ENCODE measurements at regions not wholly inside any gene's neighbourhood (a gene's known extent, or its start where the extent isn't known, plus 50 kb on each side); places are given as distances from the start of the nearest gene placed in this dataset.
"Not testable (repeated sequence)": the region's sequence is repeated elsewhere in the genome, so short reads cannot be mapped to it uniquely, and the experiment has no call there.

DNA sequence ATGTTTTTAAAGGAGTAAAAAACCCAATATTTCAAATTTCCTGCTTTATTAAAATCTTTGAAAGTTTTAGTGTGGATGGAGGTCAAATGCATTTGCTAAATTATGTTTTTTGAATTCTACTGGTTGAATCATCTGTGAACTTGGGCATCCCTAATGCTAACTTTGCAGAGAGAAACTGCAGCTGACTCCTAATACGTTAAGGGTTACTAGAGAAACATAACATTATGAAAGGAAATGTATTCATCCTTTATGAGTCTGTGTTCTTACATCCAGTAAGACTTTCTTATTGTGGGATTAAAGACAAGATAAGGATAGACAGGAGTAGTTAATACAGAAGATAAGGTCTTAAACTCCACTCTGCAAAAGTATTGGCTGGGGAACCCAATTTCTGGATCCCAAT lies 140.6 kb downstream of the FAM124B start:
- no peak for DNase-seq

DNA sequence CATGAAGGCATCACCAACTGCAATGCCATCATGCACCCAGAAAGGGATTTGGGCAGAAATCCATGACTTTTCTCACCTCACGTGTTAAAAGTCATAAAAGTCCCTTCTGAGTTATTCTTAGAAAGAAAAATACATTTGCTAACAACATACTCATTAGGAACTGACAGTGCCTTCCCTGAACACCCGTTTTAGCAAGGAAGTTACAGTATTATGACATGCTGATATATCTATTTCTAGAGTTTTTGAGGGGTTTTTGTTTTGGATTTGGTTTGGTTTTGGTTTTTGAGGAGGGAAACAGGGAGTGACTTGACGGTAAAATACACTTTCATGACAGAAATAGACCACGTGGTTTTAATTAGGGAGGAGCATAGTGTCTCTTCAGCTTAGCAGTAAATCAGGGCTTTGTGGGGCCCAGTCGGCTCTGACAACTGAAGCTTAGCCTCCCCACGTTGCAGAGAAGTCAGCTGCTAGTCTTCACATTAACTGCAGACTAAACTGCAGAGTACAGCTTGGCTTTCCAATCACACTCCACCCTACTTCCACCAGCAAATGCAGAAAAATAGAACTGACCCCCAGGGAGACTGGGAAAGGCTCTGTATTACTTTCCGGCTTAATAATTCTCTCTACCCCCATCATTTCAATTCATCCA lies 141.4 kb downstream of the FAM124B start:
- DNase-seq: no peak

DNA sequence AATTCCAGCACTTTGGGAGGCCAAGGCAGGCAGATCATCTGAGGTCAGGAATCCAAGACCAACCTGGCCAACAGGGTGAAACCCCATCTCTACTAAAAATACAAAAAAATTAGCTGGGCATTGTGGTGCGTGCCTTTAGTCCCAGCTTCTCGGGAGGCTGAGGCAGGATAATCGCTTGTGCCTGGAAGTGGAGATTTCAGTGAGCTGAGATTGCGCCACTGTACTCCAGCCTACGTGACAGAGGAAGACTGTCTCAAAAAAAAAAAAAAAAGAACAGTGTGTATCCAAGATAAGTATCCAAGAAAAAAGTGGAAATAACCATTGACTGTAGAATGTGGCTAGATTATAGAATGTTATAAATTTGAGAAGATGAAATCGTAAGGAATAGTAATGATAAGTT lies 142.1 kb downstream of the FAM124B start:
- no peak for DNase-seq

DNA sequence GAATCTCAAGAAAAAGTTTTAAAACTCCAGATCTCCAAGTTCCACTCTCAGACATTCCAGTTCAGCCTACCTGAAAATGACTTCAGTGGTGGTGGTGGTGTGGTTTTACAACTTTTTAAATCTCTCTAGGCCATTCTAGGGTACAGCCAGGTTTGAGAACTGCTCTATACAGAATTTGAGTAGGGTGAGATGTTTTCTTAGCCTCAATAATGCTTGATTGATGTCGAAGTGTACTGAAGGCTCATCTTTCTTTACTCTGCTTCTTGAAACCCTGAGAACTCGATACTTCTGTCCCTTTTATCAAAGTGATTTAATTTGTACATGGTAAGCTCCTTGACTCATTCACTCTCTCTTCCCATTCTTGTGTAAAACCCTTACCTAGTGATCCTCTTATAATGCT lies 143.8 kb downstream of the FAM124B start:
- no peak for DNase-seq

DNA sequence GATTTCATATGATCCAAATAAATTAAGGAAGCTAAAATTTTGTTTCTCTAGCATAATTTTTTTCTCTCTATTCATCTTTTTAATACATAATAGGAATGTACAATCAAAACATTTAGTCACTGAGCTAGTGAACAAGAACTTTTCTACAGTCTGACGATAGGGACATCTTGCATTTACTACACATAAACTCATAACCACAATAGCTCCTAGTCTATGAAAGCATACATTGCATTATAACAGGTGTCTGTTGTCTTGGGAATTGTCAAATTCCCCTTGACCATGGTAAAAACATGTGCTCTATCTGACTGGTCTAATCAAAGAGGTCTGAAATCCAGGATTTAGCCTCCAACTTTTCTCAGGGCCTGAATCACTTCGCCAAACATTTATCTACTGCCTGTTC lies 144.8 kb downstream of the FAM124B start:
- no peak for DNase-seq

DNA sequence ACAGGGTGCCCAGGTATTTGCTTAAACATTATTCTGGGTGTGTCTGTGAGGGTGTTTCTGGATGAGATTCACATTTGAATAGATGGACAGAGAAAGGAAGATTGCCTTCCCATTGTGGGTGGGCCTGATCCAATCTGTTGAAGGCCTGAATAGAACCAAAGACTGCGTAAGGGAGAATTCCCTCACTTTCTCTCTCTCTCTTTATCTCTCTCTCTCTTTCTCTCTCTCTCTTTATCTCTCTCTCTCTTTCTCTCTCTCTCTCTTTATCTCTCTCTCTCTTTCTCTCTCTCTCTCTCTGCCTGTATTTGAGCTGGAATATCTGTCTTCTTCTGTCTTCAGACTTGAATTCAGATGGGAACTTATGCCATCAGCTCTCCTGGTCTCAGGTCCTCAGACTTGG lies 148.4 kb downstream of the FAM124B start:
- no peak for DNase-seq

DNA sequence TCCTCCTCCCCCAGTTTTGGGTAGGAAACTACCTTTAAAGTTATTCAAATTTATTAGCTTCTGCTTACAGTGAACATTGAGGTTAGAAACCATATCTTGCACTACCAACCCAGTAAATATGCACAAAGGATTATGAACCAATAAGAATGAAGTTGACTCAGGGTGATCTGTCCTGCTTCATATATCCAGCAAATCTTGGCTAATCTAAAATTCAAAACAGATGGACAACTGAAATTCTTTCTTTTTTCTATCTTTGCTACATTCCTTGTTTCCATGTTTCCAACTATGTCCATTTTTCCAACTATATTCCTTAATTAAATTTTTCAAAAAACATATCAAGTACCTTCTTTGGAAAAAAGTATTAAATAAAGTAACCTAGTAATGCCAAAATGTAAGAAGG lies 149.3 kb downstream of the FAM124B start:
- no peak for DNase-seq

DNA sequence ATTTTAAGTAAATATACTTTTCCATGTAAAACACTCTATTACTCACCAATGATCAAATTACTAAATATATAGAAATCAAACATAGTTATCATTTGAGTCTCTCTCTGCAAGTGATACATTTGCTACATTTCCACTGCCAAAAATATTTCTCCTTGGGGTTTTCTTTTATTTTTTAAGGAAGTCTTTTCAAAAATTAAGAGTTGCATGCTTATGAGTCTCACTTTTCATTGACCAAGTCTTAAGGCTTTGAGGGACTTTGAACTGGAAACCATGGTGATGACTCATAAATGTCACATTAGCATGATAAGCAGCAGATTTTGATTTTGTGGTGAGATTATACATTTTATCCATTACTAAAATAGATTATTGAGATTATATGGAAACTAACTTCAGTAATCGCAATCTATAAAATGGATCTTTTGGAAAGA lies 152.9 kb downstream of the FAM124B start:
- no peak for DNase-seq

DNA sequence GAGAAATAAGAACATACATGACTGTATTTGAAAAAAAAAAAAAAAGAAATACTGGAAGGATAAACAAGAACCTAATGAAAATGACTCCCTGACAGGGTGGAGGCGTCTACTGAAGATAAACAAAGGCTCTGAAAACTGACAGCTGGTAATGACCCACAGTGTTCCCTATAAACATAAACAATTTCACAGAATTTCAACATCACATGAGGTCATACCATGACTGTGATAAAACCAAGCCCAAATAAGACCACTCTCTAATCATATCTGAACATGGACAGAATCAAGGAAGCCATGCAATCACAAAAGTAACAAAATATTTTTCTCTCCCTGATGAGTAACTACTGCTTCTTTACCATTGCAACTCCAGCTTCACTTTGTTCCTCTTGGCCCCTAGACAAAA lies 159.3 kb downstream of the FAM124B start:
- no peak for DNase-seq

DNA sequence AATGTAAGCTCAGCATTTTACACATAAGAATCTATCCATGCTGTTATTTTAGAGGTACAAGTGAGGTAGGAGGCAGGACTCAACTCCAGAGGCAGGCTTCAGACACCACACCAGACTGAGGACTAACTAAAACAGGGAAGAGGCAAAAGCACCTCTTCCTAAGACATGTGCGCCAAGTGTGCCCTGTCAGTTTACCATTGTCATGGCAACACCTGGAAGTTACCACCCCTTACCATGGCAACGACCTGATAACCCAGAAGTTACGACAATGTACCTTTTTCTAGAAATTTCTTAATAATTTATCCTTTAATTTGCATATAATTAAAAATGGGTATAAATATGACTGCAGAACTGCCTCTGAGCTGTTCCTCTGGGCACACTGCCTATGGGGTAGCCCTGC lies 160.1 kb downstream of the FAM124B start:
- DNase-seq: no peak

DNA sequence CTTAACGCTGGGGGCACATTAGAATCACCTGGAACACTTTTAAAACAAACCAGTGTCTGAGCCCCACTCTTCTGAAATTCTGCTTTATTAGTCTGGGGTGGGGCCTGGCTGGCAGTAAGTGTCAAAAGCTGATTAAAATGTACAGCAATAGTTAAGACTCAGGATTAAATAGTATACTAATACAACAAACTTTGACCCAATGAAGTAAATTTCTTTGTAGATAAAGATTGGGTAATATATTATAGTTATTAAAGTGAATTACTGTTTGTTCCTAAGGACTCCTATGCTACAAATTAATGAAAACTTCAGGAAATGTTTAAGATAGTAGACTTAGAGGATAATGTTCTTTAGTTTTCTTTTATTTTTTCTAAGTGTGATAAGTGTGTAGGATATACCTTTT lies 160.9 kb downstream of the FAM124B start:
- no peak for DNase-seq

DNA sequence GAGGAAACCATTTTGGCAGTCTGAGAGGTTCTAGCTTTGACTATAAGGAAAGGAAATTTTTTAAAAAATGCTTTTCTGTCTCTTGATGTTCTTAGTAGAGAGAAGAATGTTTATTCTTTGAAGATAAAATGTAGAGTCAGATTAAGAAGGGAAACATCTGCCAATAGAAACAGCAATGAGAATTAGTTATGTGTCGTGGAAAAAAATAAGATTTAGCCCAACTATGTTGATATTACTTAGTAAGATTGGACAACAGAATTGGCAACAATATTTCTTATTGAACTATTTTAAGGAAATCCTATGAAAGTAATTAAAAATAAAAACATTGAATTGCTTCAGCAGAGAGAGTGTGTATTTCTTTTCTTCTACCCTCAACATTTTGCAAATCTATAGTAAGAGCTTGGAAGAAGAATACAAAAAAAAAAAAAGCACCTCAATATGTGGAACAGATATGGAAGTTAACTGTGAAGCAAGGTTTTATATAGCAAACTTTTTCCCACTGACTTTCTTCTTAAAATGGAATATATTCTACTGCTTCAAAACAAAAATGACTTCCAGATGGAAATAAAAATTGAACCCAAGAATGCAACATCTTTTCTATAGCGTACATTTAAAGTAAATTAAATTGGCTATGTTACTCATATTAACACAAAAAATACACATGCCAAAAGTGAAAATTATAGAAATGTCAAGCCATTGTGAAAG lies 177.9 kb downstream of the FAM124B start:
- DNase-seq: no peak

DNA sequence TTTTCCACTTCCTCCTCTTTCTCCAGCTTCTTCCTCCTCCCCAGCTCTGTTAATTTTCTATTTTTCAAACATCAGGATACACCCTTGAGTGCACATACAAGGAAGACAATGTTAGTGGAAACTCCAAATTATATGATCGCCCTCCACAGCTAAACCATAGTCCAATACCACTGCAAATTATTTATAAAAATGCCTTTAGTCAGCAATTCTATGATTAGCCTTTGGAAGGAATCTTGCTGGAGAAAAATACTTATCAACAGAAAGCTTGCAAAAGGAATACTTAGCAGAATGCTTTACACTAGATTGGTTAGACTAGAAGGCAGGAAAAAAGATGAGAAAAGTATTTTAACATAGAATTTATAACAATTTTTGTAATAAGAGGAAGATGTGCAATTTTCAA lies 178.9 kb downstream of the FAM124B start:
- no peak for DNase-seq

DNA sequence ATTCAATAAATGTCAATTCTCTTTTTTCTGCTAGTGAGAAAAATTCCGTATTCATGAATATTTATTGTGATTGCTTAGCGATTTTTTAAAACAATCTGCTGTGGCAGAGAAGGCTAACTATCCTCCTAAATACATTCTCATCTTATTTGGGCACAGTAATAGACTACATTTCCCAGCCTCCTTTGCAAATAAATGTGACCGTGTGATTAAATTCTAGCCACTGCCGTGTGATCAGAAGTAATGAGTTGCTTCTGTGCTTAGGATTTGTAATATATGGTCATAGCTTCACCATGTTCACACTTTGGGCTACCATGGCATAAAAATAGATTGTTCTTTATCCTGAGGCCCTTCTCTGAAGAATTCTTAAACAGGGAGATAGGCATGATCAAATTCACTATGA lies 179.6 kb downstream of the FAM124B start:
- DNase-seq: no peak

DNA sequence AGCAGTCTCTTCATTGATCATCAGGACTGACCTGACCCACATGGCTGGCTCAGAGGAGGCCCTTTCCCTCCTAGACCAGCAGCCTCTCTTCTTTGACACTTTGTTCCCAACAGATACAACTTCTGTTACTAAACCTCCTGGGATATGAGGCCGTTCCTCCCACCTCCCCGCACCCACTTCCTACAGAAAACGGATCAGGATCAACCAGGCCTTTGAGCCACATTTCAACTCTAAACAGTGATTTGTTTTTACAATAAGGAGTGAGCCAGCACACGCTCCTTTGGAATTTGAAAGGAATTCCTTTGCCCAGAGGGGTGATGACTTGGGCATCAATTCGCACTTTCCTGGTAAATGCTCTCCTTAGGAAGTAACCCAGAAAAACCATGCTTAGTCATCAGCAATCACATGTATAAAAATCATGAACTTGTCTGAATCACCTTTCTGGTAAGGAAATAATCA lies 180.4 kb downstream of the FAM124B start:
- DNase-seq: no peak

DNA sequence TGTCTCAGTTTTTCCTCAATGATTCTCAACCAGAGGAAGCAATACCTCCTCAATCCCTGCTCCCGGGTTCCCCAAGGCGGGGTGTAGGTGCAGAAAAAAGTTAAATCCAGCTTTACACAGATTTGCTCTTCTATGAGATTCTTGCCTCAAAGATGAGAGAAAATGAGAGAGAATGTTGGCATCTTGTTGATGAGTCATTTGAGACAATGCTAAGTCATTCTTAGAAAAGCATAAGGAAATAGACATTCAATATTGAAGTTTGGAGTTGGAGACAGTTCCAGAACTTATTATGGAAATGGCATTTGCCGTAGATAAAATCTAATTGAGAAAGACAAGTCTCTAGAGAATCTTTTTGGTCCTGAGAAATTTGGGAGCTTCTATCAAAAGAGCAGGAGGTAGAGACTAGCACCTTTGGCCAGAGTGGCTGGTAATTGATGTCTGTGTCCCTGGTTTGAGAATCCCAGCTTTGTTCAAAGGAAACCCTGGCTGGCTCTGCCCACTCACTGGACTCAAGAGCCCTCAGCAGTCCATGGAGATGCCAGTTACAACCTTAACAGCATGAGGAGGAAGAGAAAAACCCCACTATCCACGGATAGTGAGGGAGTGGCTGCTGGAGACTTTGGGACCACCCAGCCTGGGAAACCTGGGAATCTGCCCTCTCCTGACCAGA lies 181.2 kb downstream of the FAM124B start:
- DNase-seq: no peak

DNA sequence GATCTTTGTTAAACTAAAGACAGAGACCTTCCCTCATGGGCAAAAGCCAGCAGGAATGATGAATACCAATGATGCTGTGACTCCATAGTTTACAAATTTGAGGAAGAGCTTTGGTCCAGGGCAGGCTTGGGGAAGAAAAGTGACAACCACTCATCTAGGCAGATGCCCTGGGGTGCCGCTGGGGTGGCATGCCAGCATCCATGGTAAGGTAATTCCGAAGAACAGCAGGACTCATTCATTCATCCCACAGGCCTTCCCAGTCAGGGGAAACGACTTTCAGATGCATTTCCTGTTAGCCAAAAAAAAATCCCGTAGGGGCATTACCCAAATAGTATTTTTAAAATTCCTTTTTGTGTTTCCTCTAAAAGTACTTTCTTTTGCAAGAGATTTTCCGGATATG lies 180.7 kb upstream of the SERPINE2 start:
- no peak for DNase-seq

DNA sequence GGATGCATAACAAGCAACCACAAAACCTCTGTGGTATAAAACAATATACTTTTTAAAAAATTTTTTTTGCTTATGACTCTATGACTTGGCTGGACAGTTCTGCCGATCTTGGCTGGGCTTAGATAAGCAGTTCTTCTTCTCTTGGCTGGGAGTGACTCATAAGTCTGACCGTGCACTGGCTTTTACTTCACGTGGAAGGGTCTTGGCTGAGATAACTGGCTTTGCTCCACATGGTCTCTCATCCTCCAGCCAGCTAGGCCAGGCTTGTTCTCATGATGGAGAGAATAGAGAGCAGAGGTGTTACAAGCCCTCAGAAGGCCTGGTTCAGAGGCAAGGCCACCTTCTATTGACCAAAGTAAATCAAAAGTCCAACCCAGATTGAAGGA lies 178.9 kb upstream of the SERPINE2 start:
- no peak for DNase-seq

DNA sequence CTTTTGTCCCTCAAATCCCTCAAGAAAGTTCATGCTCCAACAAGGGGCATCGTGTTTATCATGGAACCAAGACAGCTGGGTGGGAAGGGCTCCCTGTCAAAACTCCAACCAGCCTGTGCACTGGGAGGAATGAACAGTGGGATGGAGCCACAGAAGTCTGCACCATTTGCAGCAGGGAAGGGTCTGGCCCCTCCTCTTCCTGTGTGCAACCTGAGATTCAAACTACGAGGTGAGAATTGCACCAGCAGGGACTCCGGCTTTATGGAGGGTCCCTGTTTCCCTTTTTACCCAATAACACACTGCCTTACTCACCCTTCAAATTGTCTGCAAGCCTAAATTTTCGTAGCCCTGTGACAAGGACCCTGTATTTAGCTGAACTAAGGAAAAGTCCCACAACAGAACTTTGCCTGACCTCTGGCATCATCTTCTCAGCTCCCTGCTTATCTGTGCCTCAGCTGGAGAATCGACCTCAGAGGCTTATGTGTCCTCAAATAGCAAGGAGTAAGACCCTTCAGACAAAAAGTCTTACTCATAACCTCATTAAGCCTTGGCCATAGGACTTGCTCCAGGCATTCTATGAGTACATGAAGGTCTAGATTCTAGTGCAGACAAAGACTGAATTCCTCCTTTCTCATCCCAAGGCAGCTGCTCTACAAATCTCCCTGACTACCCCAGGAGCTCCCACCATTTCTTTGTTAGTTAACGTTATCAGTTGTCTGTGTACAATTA lies 178.3 kb upstream of the SERPINE2 start:
- DNase-seq: no peak

DNA sequence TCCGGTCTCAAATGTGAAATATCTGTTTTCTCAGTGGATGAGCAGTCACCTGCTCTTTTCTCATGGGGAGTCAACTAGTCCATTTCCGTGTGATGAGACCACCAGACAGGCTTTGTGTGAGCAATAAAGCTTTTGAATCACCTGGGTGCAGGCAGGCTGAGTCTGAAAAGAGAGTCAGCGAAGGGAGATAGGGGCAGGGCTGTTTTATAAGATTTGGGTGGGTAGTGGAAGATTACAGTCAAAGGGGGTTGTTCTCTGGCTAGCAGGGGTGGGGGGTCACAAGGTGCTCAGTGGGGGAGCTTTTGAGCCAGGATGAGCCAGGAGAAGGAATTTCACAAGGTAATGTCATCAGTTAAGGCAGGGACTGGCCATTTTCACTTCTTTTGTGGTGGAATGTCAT lies 176.5 kb upstream of the SERPINE2 start:
- not testable (repeated sequence) for DNase-seq

DNA sequence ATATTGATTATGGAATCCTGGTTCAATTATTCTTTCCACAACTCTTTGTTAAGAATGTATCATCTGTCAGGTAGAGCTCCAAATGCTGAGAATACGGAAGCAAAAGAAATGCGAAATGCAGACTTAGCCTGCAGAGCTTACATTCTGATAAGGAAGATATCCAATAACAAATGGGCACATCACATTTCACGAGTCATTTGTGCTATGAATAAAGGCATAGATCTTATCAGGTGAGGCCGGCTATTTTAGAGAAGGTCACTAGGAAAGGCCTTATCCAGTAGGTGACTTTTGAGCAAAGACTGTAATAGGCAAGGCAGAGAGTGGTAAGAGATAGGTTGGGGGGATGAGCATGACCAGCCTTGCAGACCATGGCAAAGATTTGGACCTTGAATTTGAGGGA lies 174.3 kb upstream of the SERPINE2 start:
- DNase-seq: no peak

DNA sequence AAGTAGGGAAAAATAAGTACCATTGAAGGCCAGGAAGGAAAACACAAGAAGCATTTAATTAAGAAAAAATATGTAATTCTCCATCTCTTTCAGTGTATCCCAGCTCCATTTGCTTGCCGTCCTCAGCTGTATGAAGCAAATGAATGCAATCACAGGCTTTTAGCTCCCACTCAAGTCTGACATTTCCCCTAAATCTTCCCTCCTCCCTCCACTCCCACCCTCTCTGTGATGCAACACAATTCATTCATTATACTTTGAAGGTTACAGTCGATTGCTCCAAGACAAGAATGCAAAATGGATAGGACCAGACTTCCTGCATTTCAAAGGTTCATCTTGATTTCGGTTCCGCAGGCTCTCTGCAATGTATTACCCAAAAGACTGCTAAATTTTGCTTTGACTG lies 172.7 kb upstream of the SERPINE2 start:
- no peak for DNase-seq

DNA sequence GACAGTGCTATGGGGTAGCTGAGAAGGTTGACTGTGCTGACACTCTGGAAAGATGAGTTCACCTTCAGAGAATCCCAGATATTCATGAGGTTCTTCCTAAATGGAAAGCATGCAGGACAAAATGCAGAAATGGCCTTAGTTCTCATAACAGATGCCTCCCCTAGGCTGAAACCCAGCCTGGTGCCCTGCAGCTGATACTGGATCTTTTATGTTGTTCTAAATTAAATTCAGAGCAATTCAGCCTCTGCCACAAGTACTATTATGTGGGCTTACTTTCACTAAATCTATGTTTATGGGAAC lies 172.0 kb upstream of the SERPINE2 start:
- no peak for DNase-seq
